NOMO-1 (cell line): ENCODE measurements at regions not wholly inside any gene's neighbourhood (a gene's known extent, or its start where the extent isn't known, plus 50 kb on each side); places are given as distances from the start of the nearest gene placed in this dataset.

Experiments
- DNase-seq, 2 experiments: peaks; one replicate each; lab custom pipeline; 2025; ENCODE audit not compliant: unreplicated experiment in 2 of 2; lab: John Stamatoyannopoulos, UW

- no peak for DNase-seq
These were observed 112.0 kb upstream of the ISL1 start for GRCh38 chr5:51271261-51271660.

DNA sequence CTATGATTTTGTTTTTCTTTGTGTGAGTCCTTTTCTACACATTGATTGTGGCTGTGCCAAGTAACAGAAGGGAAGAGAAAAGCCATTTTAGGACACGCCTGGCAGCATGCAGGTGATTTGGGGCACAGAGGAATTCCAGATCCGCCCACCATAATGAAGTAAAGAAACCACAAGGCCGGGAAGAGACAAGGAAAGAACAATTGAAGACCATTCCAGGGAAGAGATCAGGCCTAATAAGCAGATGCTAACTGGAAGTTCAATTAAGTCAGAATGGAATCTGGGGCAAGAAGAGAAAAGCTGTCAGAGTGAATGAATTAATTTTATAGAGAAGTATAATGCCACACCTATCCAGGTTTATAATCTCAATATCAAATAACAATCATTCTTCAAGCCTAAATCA, 110.2 kb upstream of the ISL1 start:
- DNase-seq: no peak

DNA sequence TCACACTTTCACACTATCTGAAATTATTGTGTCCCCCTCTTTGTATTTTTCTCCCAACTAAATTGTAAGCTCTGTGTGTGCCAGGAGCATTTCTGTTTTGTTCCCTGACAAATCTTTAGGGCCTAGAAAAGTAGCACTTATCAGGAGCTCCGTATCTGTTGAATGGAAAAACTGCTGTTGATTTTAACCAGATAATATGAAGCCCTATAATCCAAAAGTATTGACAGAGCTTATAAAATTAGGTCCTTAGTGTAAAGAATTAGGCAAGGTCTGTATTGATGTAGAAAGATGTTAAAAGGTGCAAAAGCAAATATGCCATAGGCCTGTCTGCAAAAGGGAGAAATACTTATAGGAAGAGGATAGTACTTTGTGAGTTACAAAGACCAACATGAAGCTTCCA, 109.4 kb upstream of the ISL1 start:
- no peak for DNase-seq

DNA sequence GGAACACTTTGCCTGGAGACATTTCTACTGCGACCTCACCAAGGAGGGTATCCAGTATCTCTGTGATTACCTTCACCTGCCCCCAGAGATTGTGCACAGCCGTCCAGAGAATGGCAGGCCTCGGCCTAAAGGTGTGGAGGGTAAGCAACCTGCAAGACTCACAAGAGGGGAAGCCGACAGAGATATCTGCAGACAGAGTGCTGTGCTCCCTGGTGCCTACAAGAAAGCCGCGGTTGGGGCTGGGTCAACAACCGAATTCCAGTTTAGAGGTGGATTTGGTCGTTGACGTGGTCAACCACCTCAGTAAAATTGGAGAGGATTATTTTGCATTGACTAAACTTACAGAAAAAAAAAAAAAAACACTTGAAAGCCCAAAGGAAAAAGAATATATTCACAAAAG, 107.8 kb upstream of the ISL1 start:
- DNase-seq: no peak

- no peak for DNase-seq
These were observed 107.0 kb upstream of the ISL1 start for GRCh38 chr5:51276250-51276649.

- DNase-seq: no peak
These were observed 104.7 kb upstream of the ISL1 start for GRCh38 chr5:51278539-51278938.

- DNase-seq: no peak
These were observed 103.1 kb upstream of the ISL1 start for GRCh38 chr5:51279983-51280706.

DNA sequence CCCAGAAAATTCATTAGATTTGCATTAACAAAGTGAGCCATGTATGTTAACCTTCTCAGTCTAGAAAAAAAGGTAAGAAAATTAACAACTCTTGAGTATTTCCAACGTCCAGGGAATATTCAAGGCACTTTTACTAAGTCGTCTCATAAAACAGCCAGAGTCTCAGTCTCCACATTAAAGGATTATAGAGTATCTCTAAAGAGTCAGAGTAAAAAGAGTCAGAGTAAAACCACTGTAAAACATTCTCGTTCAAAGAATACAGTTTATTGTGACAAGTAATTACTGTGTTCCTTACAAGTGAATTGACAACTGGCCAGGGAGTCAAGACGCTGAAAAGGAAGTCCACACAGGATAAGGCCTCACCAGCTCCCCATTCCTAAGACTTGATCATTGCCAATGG, 97.2 kb upstream of the ISL1 start:
- DNase-seq: no peak

- DNase-seq: no peak
These were observed 80.9 kb upstream of the ISL1 start for GRCh38 chr5:51302343-51302742.

- no peak for DNase-seq
These were observed 56.4 kb upstream of the ISL1 start for GRCh38 chr5:51326844-51327243.
